GM18907 (cell line): ENCODE measurements at regions not wholly inside any gene's neighbourhood (a gene's known extent, or its start where the extent isn't known, plus 50 kb on each side); places are given as distances from the start of the nearest gene placed in this dataset.
"Not testable (repeated sequence)": the region's sequence is repeated elsewhere in the genome, so short reads cannot be mapped to it uniquely, and the experiment has no call there.

Experiments
- ATAC-seq: cut with Tn5 transposase; IDR thresholded peaks from one replicate; pipeline ENCODE4 v1.9.1; 2021; ENCODE audit warnings: mild to moderate bottlenecking, moderate library complexity; ENCODE audit not compliant: unreplicated experiment

DNA sequence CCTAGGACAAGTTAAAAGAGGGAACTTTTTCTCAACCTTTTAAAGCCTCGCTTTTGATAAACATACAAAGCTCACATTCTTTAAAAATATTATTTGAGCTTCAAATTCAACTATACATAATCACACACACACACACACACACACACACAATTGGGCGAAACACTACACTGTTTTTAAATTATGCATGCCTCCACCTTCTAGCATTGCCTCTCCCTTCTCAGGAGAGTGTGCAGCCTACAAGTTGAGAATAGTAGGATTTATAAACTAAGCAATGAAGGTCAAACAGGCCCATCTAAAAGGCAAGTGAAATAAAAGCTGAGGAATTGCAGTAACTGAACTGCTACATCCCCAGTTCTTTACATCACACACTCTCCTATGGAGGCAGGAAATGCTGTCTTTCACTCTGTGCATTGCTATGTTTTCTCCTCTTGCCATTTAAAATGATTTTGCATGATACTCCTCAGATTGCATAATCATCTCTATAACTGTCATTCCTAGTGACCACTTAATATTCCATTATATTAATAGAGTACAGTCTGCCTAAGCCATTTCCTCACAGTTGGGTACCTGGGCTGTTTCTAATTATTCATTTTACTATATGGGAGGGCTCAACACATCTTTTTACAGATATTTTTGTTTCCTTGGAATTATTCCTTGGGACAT is 92.5 kb upstream of the KCNE2 start:
- ATAC-seq = no peak

DNA sequence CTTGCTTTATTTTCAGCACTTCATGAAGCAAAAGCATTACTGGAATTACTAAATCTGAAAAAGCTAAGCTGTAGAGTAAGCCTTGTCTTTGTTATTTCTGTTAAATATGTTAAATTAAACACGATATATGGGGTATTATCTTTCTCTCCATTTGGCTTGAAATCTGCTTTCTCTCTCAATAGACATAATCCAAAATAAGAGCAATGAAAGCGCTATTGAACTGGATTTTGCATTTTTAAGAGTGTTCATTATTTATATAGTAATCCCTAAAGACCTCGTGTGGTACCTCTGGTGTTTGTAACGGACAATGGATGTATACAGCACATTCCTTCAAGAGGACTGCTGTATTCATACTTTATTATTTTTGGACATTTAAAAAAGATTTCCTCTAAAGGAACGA is 91.5 kb upstream of the KCNE2 start:
- ATAC-seq = no peak

DNA sequence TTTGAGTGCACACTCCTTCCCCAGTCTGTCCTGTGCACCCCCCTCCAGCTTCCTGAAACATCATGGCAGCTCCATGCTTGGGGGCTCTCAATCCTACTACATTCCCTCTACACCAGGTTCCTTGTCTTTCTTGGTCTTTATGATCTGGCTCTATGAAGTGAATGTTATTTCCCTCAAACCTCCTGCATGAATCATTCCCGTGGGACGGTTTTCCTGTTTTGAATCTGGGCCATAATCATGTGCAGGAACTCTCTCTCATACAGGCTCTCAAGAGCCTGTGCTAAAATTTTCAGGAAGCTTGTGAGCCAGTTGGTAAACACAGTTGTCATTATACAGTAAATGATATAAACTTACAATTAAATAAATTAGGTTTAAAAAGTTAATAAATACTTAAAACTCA is 89.8 kb upstream of the KCNE2 start:
- ATAC-seq = no peak

DNA sequence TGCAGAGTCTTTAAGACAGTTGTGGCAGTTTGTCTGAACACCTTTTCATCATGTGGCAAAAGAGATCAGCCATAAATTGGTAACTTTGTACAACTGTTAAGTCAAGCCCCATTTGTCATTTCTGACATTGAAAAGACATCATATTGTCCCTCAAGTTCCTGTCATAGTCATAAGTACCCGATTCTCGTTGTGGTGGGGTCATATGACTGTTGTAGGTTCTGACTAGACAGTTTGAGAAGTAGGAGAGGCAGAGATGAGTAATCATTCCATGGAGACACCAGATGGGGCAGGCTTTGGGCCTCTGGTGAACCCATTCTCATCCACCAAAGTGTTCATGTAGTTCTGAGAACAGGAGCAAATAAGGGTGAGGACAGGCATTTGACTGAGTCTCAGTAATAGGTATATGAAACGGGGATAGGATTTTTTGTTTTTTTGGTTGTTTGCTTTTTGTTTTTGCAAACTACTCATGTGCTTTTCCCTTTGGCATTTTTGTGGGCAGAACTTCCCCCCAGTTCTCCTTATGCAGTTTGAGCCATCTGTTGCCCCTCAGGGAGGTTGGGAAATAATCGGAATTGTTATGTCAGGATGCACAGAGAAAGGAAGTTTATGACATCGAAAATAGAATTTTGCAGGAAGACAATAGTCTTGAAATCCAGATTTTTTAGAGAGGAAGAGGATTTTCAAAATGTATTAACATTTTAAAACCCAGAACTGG is 86.9 kb upstream of the KCNE2 start:
- ATAC-seq = peak; percentile 60

DNA sequence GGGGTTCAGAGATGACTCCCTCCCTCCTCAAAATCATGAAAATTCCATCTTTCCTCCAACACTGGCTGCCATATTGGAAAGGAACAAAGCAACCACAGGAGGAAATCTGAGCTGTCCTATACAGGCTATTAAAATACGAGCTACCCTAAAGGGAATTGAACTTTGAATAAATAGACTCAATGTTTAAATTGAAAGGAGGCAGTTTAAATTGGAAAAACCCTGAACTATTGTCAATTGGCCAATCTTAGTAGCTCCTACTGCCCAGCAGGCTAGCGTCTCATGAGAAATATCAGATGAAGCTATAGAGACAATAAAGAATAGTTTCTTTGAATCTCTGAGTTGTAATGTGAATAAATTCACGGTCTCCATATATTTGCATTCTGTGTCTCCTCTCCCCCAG is 85.4 kb upstream of the KCNE2 start:
- no peak for ATAC-seq

DNA sequence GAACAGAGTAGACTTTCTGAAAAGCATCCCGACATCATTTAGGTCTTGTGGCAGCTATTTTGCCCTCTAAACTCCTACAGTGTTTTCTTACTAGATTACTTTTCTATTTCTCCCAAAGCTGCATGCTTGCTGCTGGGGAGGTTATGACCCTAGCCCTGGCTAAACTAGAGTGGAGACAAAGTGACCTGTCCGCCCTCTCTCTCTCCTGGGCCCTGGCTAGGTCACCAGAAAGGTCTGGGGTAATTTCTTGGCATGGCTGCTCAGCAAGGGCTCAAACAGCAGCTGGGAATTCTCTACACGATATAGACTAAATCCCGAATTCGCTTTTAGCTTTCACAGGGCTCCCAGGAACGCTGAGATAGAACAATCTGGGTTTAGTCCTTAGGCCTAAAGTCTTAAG is 84.5 kb upstream of the KCNE2 start:
- ATAC-seq = no peak

DNA sequence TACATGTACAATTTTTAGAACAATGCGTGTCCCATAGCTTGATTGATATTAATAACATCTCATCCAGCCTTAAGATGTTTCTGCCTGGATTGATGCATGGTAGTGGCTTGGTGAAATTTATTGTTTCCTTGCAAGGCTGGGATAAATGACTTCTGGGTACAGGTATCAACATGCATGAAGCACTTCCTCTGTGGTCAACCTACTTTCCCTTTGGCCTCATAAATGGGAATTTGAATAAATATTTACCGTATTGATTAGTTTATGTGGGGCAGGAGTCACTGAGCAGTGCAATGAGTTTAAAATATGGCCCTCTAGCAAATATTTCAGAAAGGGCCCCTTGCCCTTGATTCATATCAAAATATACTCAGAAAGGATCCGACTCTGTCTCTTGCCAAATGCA is 83.9 kb upstream of the KCNE2 start:
- no peak for ATAC-seq

DNA sequence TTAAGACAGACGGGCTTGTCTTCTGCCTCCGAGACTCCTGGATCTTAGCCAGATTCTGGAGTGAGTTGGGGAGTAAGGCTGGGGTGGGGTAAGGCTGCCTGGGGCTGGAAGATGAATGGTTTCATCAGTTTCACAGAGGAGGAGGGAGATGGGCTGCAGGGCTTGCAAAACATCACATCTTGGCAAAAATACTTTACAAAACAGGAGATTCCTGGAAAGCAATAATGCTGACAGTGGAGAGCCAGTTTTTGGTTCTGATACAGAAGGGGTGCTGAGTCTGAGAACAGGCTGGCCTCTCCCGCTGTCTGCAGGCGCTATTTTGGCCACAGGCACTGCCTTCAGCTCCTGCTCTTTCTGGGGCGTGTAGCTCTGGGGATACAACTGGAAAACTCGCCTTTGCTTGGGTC is 83.4 kb upstream of the KCNE2 start:
- ATAC-seq = no peak

DNA sequence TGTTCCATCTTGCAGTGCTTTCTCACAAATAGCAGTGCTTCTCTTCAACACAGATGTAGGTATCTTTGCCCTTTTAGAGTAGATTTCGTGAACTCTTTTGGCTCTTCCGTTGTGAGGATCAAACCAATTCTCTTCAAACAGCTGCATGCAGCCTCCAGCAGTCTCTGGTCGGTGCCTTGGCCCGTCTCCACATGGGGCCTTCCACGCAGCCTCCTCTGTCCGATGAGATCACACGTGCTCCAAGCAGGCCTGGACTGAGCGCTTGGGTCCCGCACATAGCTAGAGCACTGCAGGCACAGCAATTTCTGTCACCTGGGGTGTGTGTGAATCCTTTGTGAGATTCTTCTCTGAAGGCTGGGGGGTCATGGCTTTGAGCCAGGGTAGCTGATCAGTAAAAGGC is 82.8 kb upstream of the KCNE2 start:
- ATAC-seq = no peak

DNA sequence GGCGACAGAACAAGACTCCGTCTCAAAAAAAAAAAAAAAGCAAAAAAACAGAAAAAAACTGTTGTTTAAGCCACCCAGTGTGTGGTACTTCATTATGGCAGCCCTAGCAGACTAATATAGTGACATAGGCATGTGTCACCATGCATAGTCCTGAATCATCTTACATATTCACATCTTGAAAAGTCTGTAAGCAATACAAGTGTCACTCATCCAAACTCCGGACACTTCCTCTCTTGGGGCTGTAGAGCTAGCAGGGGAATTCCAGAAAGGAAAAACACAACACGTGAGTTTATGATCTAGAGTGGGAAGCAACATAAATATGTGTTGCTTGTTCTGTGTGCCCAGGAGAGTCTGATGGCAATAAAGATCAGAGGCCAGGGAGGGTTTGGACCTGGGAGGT is 81.6 kb upstream of the KCNE2 start:
- ATAC-seq = no peak

DNA sequence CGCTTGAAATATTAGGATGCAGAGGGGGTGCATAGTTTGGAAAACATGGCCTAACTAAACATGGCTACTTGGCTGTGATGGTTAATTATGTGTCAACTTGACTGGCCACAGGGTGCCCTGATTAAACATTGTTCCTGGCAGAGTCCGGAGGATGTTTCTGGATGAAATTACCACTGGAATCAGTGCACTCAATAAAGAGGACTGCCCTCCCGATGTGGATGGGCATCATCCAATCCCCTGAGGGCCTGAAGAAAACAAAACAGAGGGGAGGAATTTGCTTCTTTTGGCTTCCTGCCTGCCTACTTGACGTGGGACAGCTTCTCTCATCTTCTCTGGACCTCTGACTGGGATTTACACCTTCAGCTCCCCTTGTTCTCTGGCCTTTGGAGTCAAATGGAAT is 79.1 kb upstream of the KCNE2 start:
- ATAC-seq = no peak

DNA sequence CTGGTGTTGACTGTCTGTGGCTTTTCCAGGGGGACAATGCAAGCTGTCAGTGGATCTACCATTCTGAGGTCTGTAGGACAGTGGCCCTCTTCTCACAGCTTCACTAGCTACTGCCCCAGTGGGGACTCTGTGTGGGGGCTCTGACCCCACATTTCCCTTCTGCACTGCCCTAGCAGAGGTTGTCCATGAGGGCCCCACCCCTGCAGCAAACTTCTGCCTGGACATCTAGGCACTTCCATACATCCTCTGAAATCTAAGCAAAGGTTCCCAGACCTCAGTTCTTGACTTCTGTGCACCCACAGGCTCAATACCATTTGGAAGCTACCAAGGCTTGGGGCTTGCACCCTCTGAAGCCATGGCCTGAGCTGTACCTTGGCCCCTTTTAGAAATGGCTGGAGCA is 75.8 kb upstream of the KCNE2 start:
- ATAC-seq = not testable (repeated sequence)

DNA sequence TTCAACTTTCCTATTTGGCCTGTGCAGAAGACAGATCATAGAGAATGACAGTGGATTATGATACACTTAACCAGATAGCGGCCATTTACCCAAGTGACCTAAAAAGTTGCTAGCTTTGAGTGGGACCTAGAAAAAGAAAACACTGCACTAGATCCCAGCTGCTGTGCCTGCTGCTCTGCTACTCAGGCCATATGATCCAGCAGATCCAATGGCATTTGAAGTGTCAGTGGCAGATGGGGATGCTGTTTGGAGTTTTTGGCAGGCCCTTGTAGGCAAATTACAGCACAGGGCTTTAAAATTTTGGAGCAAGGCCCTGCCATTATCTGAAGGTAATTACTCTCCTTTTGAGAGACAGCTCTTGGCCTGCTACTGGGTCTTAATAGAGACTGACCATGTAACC is 74.0 kb upstream of the KCNE2 start:
- no peak for ATAC-seq

DNA sequence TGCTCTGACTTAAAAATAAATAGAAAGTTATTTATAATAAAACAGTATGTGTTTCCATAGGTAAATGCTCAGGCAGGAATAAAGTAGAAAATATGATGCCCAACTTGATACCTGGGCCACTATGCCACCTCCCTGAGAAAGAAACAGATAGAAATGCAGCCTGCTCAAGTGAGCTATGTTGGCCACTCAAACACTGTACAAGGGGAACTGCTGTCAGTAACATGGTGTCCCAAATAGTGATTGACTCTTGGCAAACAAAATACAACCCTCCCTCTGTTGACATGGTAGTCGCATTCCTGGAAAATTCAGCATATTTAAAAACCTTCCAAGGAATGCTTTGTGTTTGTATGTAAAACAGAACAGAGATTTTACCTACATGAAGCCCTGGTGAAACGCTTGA is 66.9 kb upstream of the KCNE2 start:
- no peak for ATAC-seq

DNA sequence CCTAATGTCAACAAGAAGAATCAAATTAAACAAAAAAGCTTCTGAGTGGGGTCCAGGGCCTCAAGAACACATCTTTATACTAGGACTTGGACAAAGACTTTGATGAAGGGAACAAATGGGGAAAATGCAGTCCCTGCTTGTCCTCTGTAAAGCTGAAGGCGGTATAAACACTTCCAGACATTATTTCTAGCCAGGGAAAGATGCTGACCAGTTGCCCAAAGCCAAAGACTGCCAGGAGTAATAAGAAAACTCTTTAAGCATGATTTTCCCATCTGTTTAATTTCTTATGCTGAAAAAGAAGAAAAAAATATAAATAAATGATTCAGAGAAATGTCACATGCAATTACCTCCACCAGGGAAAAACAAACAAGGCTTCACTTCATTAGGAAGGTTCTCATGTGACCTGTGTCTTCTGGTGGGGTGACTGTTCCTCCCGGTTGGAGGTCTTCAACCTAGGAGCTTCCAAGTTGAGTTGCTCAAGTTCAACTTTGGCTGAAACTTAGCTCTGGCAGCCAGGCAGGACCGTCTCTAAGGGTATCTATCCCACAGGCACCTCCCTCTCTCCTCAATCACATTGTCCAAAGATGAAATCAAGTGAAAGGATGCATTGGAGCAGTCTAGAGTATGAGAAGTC is 65.2 kb upstream of the KCNE2 start:
- no peak for ATAC-seq

DNA sequence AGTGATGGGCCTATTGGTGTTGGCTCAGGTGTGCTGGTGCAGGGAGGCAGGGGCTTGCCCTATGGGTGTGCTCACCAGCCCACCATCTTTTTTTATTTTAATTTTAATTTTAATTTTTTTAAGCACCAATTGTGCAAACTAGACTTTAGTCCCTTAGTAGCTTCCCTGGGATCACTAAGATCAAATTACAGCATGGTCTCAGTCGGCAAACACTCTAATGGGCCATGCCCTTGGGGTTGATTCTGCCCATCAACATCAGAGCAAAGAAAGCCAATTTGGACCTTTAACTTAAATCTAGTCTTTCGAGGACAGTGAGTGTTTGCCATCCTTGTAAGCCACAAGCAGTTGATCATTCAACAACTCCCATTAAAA is 64.7 kb upstream of the KCNE2 start:
- ATAC-seq = no peak

DNA sequence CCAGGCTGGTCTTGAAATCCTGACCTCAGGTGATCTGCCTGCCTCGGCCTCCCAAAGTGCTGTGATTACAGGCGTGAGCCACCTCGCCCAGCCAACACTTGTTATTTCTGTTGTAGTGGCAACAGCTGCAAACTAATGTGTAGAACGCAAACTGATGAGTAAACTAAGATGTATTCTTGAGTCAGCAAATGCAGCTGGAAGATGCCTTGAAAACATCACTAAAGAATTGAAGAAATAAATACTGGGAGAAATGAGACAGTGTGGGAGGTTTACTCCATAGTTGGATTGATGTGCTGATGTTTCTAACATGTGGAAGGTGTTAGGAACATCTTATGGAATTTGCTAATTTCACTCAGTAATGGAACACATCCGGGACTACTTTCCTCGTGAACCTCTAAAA is 61.3 kb upstream of the KCNE2 start:
- ATAC-seq = no peak

DNA sequence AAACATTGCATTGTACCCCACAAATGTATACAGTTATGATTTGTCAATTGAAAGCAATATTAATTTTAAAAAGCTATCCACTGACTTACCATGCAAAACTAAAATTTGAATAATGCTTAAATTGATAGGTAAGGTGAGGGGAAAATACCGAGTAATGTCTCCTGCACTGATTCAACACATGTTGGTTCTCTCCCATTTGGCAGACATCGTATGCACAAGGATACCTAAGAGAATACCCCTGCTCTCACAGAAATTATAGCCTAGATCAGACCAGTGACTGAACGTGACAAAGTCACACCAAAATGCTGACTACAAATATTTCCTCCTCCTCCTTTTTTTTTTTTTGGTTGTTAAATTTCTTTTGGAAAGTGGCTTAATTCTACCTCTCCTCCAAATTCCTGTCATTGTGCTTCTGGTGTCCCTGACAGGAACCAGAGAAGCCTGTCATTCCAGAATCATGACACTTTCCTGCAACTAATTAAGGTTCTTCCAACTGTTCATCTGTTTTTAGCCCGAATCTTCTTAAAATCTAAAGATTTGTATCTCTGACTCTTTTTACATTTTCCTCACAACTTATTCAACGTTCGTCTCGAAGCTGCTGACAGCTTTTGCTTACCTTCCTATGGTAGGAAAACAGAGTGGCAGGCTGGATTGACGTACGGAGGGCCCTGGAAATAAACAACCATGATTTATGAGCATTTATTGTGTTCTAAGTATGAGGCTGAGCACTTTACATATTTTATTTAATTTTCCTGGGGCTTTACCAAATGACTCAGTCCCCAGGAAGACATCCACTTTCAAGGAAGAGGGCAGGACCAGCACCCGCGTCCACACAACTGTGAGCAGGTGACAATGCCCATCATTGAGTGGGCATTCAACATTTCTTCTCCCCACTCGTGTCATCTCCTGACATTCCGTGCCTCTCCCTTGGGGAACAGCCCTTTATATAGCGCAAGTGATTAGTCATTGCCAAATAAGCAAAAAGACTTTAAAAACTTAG is 57.9 kb upstream of the KCNE2 start:
- no peak for ATAC-seq

DNA sequence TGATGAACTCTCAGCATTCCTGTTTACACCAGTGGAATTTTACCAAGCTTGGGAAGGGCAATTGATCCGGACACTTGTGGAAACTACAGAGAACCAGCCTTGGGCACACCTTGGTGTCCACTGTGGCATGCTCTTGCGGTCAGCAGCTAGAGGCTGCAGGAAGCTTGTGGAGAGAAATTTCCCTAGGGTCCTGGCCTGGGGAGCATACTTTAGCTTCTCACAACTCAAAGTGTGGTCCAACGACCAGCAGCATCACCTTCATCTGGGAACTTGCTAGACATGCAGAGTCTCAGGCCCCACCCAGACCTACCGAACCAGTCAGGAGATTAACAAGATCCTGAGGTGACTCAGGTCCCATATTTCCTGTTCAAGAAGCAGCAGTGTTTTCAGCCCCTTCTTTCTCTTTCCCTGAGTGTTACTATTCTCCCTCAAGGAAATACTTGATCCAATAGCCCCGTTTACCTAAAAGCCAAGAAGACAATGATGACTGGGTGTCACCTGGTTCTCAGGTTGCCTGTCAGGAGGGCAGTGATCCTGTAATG is 55.7 kb upstream of the KCNE2 start:
- ATAC-seq = no peak

DNA sequence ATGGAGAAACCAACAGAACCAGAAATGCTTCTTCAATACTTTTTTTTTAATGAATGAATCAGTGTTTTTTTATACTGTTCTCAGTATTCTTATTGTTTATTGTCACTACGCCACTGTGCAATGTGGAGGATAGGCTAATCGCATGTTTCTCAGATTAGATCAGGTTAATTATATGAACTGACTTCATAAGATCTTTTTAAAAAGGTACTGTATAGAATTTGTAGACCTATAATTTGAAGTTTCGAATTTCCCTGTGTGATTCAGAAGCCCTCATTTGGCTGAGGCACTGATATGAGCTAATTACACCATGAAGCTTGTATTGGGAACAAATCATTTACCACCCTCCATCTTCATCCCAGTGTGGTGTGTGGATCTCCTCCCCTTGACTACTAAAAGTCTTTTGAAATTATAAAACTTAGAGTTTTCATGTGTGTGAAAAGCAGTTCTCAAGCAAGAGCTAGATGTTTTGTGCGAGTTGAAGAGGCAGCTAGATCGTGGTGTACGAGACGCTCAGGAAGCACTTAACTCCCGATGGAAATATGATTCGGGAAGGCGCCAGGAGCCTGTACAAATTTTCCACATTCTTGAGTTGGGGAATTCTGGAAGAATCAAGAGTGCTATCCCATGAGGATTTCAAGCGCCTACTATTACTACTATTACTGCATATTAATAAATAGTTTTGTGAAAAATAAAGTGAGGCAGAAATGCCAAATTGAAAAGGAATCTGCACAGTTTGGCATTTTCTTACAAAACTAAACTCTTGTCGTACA is 52.1 kb upstream of the KCNE2 start:
- no peak for ATAC-seq
